SK-N-MC (cell line): ENCODE measurements at regions not wholly inside any gene's neighbourhood (a gene's known extent, or its start where the extent isn't known, plus 50 kb on each side); places are given as distances from the start of the nearest gene placed in this dataset.

Experiments
- EZH2 ChIP-seq: fragments of 200-600 bp; sonication (generic); IDR thresholded peaks from one replicate; pipeline ENCODE4 v1.6.1; 2017; ENCODE audit warnings: antibody characterized with exemption
- FOXP2 ChIP-seq: optimal IDR thresholded peaks from 2 replicates; pipeline ENCODE3; 2011; ENCODE audit warnings: mild to moderate bottlenecking, moderate library complexity; ENCODE audit not compliant: insufficient read depth; ENCODE audit errors: extremely low read length, control extremely low read depth
- POLR2AphosphoS5 ChIP-seq: IDR thresholded peaks from 2 replicates; pipeline ENCODE4 v1.6.1; 2012; ENCODE audit warnings: mild to moderate bottlenecking, low read depth, low read length, borderline replicate concordance

DNA sequence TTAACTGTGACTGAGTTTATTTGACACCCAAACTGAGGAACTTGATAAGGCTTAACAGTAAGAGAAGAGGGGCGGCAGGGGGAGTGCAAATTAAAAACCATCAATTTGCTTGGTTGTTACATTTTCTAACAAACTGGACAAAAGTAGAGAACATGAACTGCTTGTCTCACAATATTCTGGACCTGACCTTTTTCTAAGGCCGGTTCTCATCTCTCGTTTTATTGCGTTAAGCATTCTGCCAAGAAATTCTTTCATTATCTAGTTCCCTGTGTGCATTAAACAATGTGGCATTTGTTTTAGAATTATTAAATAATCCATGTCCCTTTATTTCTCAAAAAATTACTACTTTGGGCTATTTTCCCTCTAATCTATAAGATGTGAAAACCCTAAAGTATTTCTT, 565.2 kb upstream of the PKDCC start:
- no peak for TF ChIP-seq EZH2
- no peak for TF ChIP-seq POLR2AphosphoS5
- no peak for TF ChIP-seq FOXP2
